GM13977 (cell line): ENCODE measurements at regions not wholly inside any gene's neighbourhood (a gene's known extent, or its start where the extent isn't known, plus 50 kb on each side); places are given as distances from the start of the nearest gene placed in this dataset.

Experiments used
- DNase-seq: peaks from one replicate; pipeline ENCODE4 v3.0.0; 2012; ENCODE audit warnings: low spot score
- CTCF ChIP-seq: IDR thresholded peaks from 2 replicates; pipeline ENCODE4 v1.5.1; 2012; ENCODE audit warnings: mild to moderate bottlenecking, control low read depth; ENCODE audit not compliant: insufficient read depth; ENCODE audit errors: extremely low read depth, missing control alignments
- in situ Hi-C: fragments of 300-500 bp; cut with MboI; formaldehyde crosslinking; loops from one replicate; pipeline ENCODE4 v1.12.0; 2022; ENCODE audit warnings: low sequenced_read_pairs, low pct_unique_long_range_greater_than_20kb, mixed read lengths, inconsistent platforms; ENCODE audit not compliant: unreplicated experiment

DNA sequence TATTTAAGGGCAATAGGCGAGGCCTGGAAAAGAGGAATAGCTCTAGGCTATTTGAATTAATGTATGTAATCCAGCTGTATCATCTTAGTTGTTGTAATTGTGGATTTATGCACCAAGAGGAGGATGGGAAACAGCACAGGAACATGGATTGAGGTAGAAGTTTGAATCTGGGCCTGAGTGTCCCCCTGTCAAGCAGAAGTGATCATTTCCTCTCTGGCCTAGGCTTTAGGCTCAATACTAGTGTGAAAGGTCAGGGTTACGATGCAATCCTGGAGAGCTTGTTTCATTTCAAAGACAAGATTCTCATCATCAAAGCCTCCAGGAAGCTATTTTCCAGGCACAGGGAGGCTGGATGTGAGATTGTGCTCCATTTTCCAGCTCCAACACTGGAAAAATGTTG is 77.9 kb upstream of the HSD17B12 start:
- in situ Hi-C loops: loop anchor here (25.0 kb wide), 1 partner anchor 260 kb away; no protein-coding TSS in a partner anchor
- no peak for TF ChIP-seq CTCF
- no peak for DNase-seq

DNA sequence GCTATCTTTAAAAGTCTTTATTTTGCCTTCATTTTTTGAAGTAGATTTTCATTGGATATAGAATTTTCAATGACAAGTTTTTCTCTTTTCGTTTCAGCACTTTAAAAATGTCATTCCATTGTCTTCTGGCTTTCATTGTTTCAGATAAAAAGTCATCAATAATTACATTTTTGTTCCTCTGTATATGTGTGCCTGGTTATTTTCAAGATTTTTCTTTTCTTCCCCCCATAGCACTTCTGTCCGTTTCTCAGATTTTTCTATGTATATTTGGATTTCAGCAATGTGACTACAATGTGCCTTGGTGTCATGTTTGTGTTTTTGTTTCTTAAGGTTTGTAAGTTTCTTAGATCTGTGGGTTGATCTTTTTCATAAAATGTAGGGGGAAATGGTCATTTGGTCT is 66.3 kb upstream of the HSD17B12 start:
- no peak for DNase-seq
- TF ChIP-seq CTCF: no peak
- in situ Hi-C loops: loop anchor here (25.0 kb wide), 1 partner anchor 248 kb away; no protein-coding TSS in a partner anchor

DNA sequence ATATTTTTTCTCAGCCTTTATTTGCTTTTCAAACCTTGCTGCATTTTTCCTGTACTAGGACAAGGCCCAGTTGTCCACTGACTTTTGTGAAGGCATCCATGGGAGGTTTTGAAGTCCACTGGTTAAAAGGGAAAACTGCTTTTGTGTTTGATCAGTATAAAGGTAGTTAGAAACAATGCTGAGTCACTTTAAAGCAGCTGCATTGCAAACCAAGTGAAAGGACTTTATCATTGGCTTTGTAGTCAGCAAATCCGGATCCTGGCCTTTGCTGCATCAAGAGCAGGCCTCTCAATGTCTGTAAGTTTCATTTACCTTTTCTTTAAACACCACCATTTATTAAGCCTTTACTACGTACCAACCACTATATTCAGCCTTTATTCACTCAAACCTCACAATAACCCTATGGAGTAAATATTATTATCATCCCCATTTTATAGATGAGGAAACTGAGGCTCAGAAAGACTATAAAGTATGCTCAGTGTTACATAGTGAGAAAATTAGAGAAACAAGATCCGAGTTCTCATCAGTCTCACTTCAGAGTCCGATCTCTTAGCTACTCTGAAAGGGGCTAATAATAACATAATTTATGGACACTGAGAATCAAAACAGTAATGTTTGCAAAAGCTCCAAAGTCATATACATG is 60.6 kb upstream of the HSD17B12 start:
- in situ Hi-C loops: loop anchor here (25.0 kb wide), 1 partner anchor 242 kb away; no protein-coding TSS in a partner anchor
- no peak for TF ChIP-seq CTCF
- DNase-seq: no peak

DNA sequence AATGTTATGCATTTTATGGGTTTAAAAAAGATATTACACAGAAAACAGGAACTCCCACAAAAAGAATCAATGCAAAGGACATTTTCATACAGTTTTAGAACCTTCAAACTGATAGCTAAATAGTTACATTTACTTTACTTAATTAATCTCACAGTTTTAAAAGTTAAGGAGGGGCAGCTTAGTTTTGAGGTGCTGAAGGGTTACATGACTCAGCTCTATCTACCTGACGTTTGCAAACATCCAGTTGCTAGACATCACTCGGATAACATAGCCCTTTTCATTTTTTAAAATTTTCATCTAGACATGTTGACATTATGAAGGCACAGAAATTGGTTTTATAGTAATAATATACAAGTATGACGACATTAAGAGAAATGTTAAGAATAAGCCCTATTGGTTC is 53.7 kb upstream of the HSD17B12 start:
- in situ Hi-C loops: no loop called here
- TF ChIP-seq CTCF: no peak
- no peak for DNase-seq
